ENCODE measurements at regions not wholly inside any gene's neighbourhood (a gene's known extent, or its start where the extent isn't known, plus 50 kb on each side); places are given as distances from the start of the nearest gene placed in this dataset.
"Not testable (repeated sequence)": the region's sequence is repeated elsewhere in the genome, so short reads cannot be mapped to it uniquely, and the experiment has no call there.

DNA sequence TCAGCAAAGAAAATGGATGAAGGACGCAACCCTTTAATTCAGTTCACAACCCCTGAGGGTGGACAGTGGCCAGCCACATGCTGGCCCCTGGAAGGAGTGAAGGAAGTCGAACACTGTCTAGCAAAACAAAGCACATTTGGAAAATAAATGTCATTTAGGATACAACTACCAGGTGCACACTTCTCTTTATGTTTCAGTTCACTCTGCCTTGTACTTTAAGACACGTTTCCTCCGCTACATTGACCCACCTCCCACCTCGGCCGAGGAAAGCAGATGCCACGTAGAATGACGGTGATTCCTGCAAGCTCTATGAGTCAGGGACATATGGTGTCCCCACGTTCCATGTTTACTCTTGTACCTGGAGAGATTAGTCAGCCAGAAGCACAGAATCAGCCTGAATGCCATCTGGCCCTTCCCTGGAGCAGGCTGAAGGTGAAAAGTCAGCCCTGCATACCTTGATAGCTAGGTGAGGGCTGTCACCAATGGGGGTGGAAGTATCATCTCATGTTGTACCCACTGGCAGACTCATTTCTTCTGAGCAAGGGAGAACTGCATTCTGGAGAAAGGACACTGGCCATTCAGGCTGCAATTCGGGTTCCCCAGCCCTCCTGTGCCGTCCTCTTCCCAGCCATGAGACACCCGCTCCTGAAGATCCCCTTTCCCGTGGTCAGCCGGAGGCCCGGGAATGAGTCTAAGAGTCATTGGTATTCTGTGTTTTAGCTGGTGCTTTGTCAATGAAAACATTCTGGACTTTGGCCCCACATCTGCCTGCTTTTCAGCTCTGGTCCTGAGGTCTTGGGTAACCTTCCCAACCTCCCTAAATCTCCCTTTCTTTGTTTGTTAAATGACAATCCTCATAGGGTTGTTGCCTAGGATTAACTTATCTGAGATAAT lies 60.6 kb downstream of the FOXA2 start:
- H3K9me3 ChIP-seq, result no peaks in the 10 kb centered on the region
- TF ChIP-seq, protein P1, sequence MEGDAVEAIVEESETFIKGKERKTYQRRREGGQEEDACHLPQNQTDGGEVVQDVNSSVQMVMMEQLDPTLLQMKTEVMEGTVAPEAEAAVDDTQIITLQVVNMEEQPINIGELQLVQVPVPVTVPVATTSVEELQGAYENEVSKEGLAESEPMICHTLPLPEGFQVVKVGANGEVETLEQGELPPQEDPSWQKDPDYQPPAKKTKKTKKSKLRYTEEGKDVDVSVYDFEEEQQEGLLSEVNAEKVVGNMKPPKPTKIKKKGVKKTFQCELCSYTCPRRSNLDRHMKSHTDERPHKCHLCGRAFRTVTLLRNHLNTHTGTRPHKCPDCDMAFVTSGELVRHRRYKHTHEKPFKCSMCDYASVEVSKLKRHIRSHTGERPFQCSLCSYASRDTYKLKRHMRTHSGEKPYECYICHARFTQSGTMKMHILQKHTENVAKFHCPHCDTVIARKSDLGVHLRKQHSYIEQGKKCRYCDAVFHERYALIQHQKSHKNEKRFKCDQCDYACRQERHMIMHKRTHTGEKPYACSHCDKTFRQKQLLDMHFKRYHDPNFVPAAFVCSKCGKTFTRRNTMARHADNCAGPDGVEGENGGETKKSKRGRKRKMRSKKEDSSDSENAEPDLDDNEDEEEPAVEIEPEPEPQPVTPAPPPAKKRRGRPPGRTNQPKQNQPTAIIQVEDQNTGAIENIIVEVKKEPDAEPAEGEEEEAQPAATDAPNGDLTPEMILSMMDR (IDR thresholded peaks at IDR 0.05), result no peak
- H3K4me1 ChIP-seq (ENCODE audit: control insufficient read depth in 1 of 2, insufficient read depth in 1 of 2, low read depth in 1 of 2, low read length in 1 of 2), result no peaks in the 10 kb centered on the region

DNA sequence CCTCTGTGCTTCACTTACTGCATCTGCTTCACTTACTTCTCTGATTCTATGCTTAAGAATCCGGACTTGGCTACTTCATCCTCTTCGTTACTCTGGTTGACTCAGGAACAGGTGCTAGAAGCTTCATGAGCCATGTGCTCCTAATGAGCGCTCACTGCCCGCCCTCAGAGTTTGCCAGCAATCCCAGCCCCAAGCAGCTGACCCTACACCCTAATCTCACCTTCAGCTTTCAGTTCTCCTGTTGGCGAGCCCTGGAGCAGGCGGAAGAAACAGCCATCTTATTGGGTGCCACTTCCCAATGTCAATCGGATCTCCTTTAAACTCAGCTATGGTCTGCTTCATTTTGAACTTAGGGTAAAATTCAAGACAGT lies 61.3 kb downstream of the FOXA2 start:
- Histone ChIP-seq H3K4me1 (ENCODE audit: control insufficient read depth in 1 of 2, insufficient read depth in 1 of 2, low read depth in 1 of 2, low read length in 1 of 2) (no peaks in the 10 kb centered on the region), H3K4me3 (ENCODE audit: low read depth in 1 of 2, low read length in 1 of 2) (no peak overlapping the region), H3K27me3 (no peaks in the 10 kb centered on the region), H3K9me3 (no peaks in the 10 kb centered on the region), H3K27ac (no peak overlapping the region), H3K36me3 (no peaks in the 10 kb centered on the region)
- TF ChIP-seq, protein P1 (IDR thresholded peaks at IDR 0.05), result no peak

More for the DNA sequence above, 60.6 kb downstream of the FOXA2 start:
- no peaks in the 10 kb centered on the region for H3K27me3 ChIP-seq
- no peaks in the 10 kb centered on the region for H3K36me3 ChIP-seq
- H3K27ac ChIP-seq, result no peak overlapping the region
- H3K4me3 ChIP-seq (ENCODE audit: low read depth in 1 of 2, low read length in 1 of 2), result no peak overlapping the region

DNA sequence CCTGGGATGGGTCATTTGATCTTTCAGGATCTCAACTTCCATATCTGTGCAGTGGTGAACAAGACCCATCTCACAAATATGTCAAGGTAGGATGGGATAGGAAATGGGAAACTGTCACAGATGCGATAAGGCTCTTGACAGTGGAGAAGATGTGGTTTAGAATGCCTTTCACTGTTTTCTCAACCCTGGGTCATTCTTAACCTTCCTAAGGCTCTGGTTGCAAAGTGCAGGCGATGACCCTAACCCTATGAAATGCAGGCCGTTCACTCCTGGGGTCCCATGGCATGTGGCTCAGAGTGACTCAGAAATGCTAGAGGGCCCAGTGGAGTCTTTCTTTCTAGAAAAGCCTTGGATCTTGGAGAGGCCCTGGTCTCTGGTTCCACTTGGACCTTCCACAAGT lies 61.7 kb downstream of the FOXA2 start:
- Histone ChIP-seq H3K27ac (no peak overlapping the region), H3K36me3 (no peaks in the 10 kb centered on the region), H3K4me1 (ENCODE audit: control insufficient read depth in 1 of 2, insufficient read depth in 1 of 2, low read depth in 1 of 2, low read length in 1 of 2) (no peaks in the 10 kb centered on the region), H3K4me3 (ENCODE audit: low read depth in 1 of 2, low read length in 1 of 2) (no peak overlapping the region), H3K27me3 (no peaks in the 10 kb centered on the region), H3K9me3 (no peaks in the 10 kb centered on the region)
- TF ChIP-seq, protein P1 (IDR thresholded peaks at IDR 0.05), result no peak

DNA sequence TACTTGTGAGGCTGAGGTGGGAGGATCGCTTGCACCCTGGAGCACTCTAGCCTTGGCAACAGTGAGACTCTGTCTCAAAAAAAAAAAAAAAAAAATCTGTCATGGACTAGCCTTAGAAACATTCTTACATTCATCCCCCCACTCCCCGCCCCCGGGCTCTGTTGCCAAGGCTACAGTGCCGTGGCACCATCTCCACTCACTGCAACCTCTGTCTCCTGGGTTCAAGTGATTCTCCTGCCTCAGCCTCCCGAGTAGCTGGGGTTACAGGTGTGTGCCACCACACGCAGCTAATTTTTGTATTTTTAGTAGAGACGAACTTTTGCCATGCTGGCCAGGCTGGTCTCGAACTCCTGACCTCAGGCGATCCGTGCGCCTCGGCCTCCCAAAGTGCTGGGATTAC lies 62.4 kb downstream of the FOXA2 start:
- not testable (repeated sequence) for H3K4me3 ChIP-seq (ENCODE audit: low read depth in 1 of 2, low read length in 1 of 2); H3K36me3 ChIP-seq; H3K27me3 ChIP-seq; H3K9me3 ChIP-seq; H3K27ac ChIP-seq; H3K4me1 ChIP-seq (ENCODE audit: control insufficient read depth in 1 of 2, insufficient read depth in 1 of 2, low read depth in 1 of 2, low read length in 1 of 2)

DNA sequence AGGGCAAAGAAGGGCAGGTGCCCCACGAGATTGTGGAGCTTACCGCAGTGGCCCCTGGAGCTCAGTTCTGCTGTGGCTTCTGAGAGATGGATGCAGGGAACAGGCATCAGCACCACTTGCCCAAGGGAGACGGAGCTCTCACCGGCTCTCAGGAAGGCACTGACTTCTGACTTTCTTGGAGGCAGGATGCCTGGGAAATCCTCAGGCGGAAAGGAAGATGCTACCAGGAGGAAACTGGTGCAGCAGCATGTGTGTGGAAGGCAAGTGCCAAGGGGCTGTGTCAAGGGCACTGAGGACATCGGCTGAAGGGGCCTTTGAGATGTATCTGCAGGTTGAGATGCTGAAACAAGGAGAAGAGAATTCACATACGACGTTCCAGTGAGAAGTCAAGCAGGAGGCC lies 64.0 kb downstream of the FOXA2 start:
- TF ChIP-seq, protein P1 (IDR thresholded peaks at IDR 0.05), result no peak
- Histone ChIP-seq H3K27me3 (no peaks in the 10 kb centered on the region), H3K36me3 (no peaks in the 10 kb centered on the region), H3K4me3 (ENCODE audit: low read depth in 1 of 2, low read length in 1 of 2) (no peak overlapping the region), H3K9me3 (no peaks in the 10 kb centered on the region), H3K4me1 (ENCODE audit: control insufficient read depth in 1 of 2, insufficient read depth in 1 of 2, low read depth in 1 of 2, low read length in 1 of 2) (no peaks in the 10 kb centered on the region), H3K27ac (no peak overlapping the region)

DNA sequence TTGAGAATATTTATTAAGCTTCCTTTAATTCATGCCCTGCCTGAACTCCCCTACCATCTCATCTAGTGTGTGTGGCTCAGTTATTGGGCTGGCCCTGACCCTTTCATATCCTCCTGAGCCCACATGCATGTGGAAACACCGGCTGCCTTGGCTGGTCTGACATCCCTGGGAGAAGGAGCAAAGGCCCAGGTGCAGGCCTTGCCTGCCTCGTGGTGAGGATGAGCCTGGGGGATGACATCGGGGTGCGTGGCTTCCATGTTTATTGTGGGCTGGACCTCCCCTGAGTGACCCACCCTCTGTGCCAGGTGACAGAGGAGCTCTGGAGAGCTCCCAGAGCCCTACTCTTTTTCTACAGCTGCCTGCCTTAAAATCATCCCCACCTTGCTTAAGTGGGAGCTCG lies 69.1 kb downstream of the FOXA2 start:
- no peaks in the 10 kb centered on the region for H3K9me3 ChIP-seq
- peaks cover 15% of the 10 kb centered on the region for H3K27me3 ChIP-seq
- no peak overlapping the region for H3K27ac ChIP-seq
- TF ChIP-seq, protein P1 (IDR thresholded peaks at IDR 0.05), result no peak
- no peaks in the 10 kb centered on the region for H3K36me3 ChIP-seq
- H3K4me1 ChIP-seq (ENCODE audit: control insufficient read depth in 1 of 2, insufficient read depth in 1 of 2, low read depth in 1 of 2, low read length in 1 of 2), result no peaks in the 10 kb centered on the region
- H3K4me3 ChIP-seq (ENCODE audit: low read depth in 1 of 2, low read length in 1 of 2), result no peak overlapping the region

All from neutrophil (primary cell).